IPS DF 6.9 (cell line): ENCODE measurements at regions not wholly inside any gene's neighbourhood (a gene's known extent, or its start where the extent isn't known, plus 50 kb on each side); places are given as distances from the start of the nearest gene placed in this dataset.

Experiments used
- DNase-seq: peaks from one replicate; pipeline ENCODE4 v3.0.0-alpha.2; 2013; ENCODE audit warnings: low read depth, low spot score
- H3K27ac ChIP-seq: one replicate; pipeline ENCODE4 v1.5.1; 2013; ENCODE audit warnings: low read length, control low read depth
- H3K27me3 ChIP-seq: 2 replicates; pipeline ENCODE4 v1.6.1; 2013; ENCODE audit warnings: mild to moderate bottlenecking, low read length; ENCODE audit not compliant: control insufficient read depth, insufficient read depth
- H3K36me3 ChIP-seq: 2 replicates; pipeline ENCODE4 v1.6.1; 2013; ENCODE audit warnings: low read length; ENCODE audit not compliant: control insufficient read depth, insufficient read depth
- H3K4me1 ChIP-seq: 2 replicates; pipeline ENCODE4 v1.6.1; 2013; ENCODE audit warnings: low read length; ENCODE audit not compliant: control insufficient read depth, insufficient read depth
- H3K4me3 ChIP-seq: 2 replicates; pipeline ENCODE4 v1.5.1; 2013; ENCODE audit warnings: mild to moderate bottlenecking, low read length
- H3K9me3 ChIP-seq: 2 replicates; pipeline ENCODE4 v1.6.1; 2013; ENCODE audit warnings: low read length, inconsistent platforms; ENCODE audit not compliant: control insufficient read depth, insufficient read depth
- WGBS: extraction: QIAGEN DNeasy Blood & Tissue Kit; methylation state at CpG from one replicate; pipeline ENCODE4 v1.1.7; 2013; ENCODE audit warnings: mixed read lengths, missing lambda C conversion rate; ENCODE audit not compliant: insufficient read length, insufficient coverage; 5-methylcytosine and 5-hydroxymethylcytosine counted together

DNA sequence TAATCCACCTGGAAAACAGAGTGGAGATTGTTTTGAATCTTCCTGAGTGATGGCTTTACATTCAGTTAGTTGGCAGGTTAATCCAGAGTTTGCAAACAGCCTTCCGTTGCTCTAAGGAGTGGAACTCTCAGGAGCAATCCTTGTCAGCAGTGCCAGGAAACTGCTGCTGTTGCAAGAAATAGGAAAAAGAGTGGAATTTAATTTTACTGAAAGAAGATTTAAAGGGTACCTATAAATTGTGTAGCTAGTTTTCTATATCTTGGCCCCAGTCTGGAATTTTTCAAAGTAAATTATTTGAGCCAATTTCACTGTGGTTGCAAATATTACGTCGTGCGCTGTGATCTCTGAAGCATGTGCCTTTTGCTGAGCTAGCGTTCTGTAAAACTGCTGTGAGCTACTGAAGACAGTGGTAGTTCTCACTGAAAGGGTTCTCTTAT is 55.5 kb upstream of the SLC5A12 start:
- no peak for DNase-seq
- no peaks in the 10 kb centered on the region for H3K9me3 ChIP-seq
- H3K27me3 ChIP-seq, result no peaks in the 10 kb centered on the region
- no peak overlapping the region for H3K4me3 ChIP-seq
- WGBS, result no CpG with 5 or more reads among the region's 5 CpGs
- H3K36me3 ChIP-seq, result no peaks in the 10 kb centered on the region
- H3K4me1 ChIP-seq, result no peaks in the 10 kb centered on the region
- no peak overlapping the region for H3K27ac ChIP-seq

DNA sequence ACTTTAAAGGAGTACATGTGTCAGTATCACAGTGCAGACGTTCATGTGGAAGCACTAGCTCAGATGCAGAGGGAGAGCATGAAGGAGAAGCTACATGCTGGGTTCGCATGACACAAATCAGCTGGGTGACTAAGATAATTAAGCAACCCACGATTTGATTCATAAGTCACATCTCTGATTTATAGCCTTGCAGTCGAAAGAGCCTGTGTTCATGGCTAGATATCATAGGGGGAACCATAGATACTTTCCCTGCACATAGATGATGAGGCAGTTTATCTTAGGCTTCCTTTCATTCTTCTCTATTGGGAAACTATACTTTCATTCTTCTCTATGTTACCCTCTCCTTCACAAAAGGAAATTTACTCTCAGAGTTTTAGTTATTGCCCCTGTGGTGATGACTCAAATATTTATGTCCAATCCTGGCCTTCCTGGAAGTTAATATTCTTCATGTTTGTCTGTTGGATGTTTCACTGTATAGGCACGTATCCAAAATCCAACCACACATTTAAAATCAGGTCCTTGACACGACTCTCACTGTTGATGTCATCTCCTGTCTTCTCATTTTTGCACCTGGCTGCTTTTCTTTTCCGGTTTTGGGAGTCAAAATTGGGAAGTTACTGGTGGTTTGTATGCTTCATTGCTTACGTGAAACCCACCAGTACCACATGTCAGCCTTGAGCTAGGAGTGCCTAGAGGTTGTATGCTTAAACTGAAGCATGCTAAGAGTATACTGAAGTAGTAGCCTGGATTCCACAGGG is 56.3 kb upstream of the SLC5A12 start:
- Histone ChIP-seq H3K36me3 (no peaks in the 10 kb centered on the region), H3K27ac (no peak overlapping the region), H3K4me3 (no peak overlapping the region), H3K9me3 (no peaks in the 10 kb centered on the region), H3K27me3 (no peaks in the 10 kb centered on the region), H3K4me1 (no peaks in the 10 kb centered on the region)
- WGBS, result no CpG with 5 or more reads among the region's 8 CpGs
- DNase-seq, result no peak

- Histone ChIP-seq H3K36me3 (no peaks in the 10 kb centered on the region), H3K27ac (no peak overlapping the region), H3K9me3 (no peaks in the 10 kb centered on the region; the same call in 1 of the 2 replicates), H3K4me3 (no peak overlapping the region), H3K4me1 (no peaks in the 10 kb centered on the region), H3K27me3 (no peaks in the 10 kb centered on the region)
- no CpG with 5 or more reads among the region's 4 CpGs for WGBS
- DNase-seq, result no peak
Measured at GRCh38 chr11:26779074-26779865, 57.4 kb upstream of the SLC5A12 start.

GRCh38 chr11:26780376-26781085 is 58.7 kb upstream of the SLC5A12 start:
- no peak overlapping the region for H3K27ac ChIP-seq
- no CpG with 5 or more reads among the region's 3 CpGs for WGBS
- no peaks in the 10 kb centered on the region for H3K27me3 ChIP-seq
- no peak overlapping the region for H3K4me3 ChIP-seq
- DNase-seq, result no peak
- no peaks in the 10 kb centered on the region for H3K36me3 ChIP-seq
- H3K4me1 ChIP-seq, result no peaks in the 10 kb centered on the region
- no peaks in the 10 kb centered on the region; the same call in 1 of the 2 replicates for H3K9me3 ChIP-seq

DNA sequence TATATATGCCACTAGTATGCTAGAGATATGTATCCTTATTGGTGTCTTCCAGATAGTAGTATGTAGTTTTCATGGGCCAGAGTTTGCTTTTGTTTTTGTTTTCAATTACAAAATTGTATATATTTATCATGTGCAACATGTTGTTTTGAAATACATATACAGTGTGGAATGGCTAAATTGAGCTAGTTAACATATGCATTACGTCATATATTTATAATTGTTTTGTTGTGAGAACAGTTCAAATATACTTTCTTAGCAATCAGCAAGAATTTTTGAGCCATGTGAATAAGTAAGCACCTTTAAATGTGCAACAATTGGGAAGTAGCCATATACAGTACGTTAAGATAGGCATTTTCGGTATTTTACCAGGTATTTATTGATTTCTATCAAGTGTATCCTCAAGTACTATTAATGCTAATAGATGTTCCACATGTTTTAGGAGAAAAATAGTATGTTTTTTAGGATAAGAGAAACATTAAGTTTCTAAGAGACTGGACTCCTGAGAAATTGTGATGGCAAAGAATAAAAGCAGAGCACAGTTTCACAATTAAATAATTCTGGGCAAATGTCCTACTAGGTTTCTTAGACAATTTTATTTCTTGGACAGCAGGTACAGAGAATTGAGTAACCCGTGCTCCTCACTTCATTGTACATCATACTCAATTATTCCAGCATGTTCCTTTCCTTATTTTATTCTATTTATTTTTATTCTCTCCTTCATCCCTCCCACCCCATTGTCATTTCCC is 60.5 kb upstream of the SLC5A12 start:
- H3K4me3 ChIP-seq, result no peak overlapping the region
- WGBS, result no CpG with 5 or more reads among the region's 4 CpGs
- no peak overlapping the region for H3K27ac ChIP-seq
- no peaks in the 10 kb centered on the region for H3K4me1 ChIP-seq
- H3K36me3 ChIP-seq, result no peaks in the 10 kb centered on the region
- H3K27me3 ChIP-seq, result no peaks in the 10 kb centered on the region
- H3K9me3 ChIP-seq, result no peaks in the 10 kb centered on the region; the same call in 1 of the 2 replicates
- no peak for DNase-seq

- no peak overlapping the region for H3K4me3 ChIP-seq
- no CpG with 5 or more reads among the region's 3 CpGs for WGBS
- no peaks in the 10 kb centered on the region for H3K36me3 ChIP-seq
- no peaks in the 10 kb centered on the region for H3K4me1 ChIP-seq
- no peaks in the 10 kb centered on the region for H3K27me3 ChIP-seq
- no peak overlapping the region for H3K27ac ChIP-seq
- no peaks in the 10 kb centered on the region; the same call in 1 of the 2 replicates for H3K9me3 ChIP-seq
- no peak for DNase-seq
Measured at GRCh38 chr11:26783997-26784396, 62.1 kb upstream of the SLC5A12 start.

- Histone ChIP-seq H3K27me3 (no peaks in the 10 kb centered on the region), H3K27ac (no peak overlapping the region), H3K36me3 (no peaks in the 10 kb centered on the region), H3K9me3 (no peaks in the 10 kb centered on the region), H3K4me3 (no peak overlapping the region), H3K4me1 (no peaks in the 10 kb centered on the region)
- DNase-seq, result no peak
- WGBS, result no CpG with 5 or more reads among the region's 3 CpGs
Measured at GRCh38 chr11:26790738-26791137, 68.9 kb upstream of the SLC5A12 start.

GRCh38 chr11:26792941-26793340 is 71.1 kb upstream of the SLC5A12 start:
- no peaks in the 10 kb centered on the region for H3K9me3 ChIP-seq
- H3K27ac ChIP-seq, result no peak overlapping the region
- no peak overlapping the region for H3K4me3 ChIP-seq
- H3K36me3 ChIP-seq, result no peaks in the 10 kb centered on the region
- H3K4me1 ChIP-seq, result no peaks in the 10 kb centered on the region
- no peak for DNase-seq
- H3K27me3 ChIP-seq, result no peaks in the 10 kb centered on the region

- DNase-seq, result no peak
- H3K9me3 ChIP-seq, result no peaks in the 10 kb centered on the region
- no peaks in the 10 kb centered on the region for H3K27me3 ChIP-seq
- H3K4me3 ChIP-seq, result no peak overlapping the region
- WGBS, result no CpG with 5 or more reads among the region's 3 CpGs
- H3K4me1 ChIP-seq, result no peaks in the 10 kb centered on the region
- H3K36me3 ChIP-seq, result no peaks in the 10 kb centered on the region
- H3K27ac ChIP-seq, result no peak overlapping the region
Measured at GRCh38 chr11:26793487-26793886, 71.6 kb upstream of the SLC5A12 start.

- no peaks in the 10 kb centered on the region for H3K36me3 ChIP-seq
- DNase-seq, result no peak
- H3K4me3 ChIP-seq, result no peak overlapping the region
- H3K9me3 ChIP-seq, result no peaks in the 10 kb centered on the region
- no peaks in the 10 kb centered on the region for H3K27me3 ChIP-seq
- WGBS, result no CpG with 5 or more reads among the region's 1 CpG
- no peak overlapping the region for H3K27ac ChIP-seq
- no peaks in the 10 kb centered on the region for H3K4me1 ChIP-seq
Measured at GRCh38 chr11:26801601-26802000, 79.7 kb upstream of the SLC5A12 start.
